GM23338 (cell line): ENCODE measurements at regions not wholly inside any gene's neighbourhood (a gene's known extent, or its start where the extent isn't known, plus 50 kb on each side); places are given as distances from the start of the nearest gene placed in this dataset.

ENCODE experiments used
- CTCF ChIP-seq, 2 experiments: fragments of 200-600 bp in 1 of 2; sonication (generic) in 1 of 2; conservative IDR thresholded peaks; 2 replicates each; pipeline versions ENCODE4 v1.5.1 to v1.6.1; 2016 to 2017; ENCODE audit warnings: antibody characterized with exemption in 2 of 2, low read depth in 2 of 2, mild to moderate bottlenecking in 2 of 2, moderate library complexity in 1 of 2
- EZH2 ChIP-seq: fragments of 200-600 bp; sonication (generic); IDR thresholded peaks from one replicate; pipeline ENCODE4 v1.8.0; 2017; ENCODE audit warnings: antibody characterized with exemption, mild to moderate bottlenecking, low read depth; ENCODE audit not compliant: unreplicated experiment
- EZH2phosphoT487 ChIP-seq: fragments of 200-600 bp; sonication (generic); IDR thresholded peaks from one replicate; pipeline ENCODE4 v1.8.1; 2018; ENCODE audit warnings: antibody characterized with exemption; ENCODE audit not compliant: unreplicated experiment
- POLR2AphosphoS5 ChIP-seq: IDR thresholded peaks from 2 replicates; pipeline ENCODE4 v1.6.1; 2016; ENCODE audit warnings: antibody characterized with exemption, low read depth
- REST ChIP-seq: IDR thresholded peaks from one replicate; pipeline ENCODE4 v1.6.1; 2018; ENCODE audit warnings: antibody characterized with exemption; ENCODE audit not compliant: unreplicated experiment

- TF ChIP-seq REST (no peak), POLR2AphosphoS5 (no peak), CTCF (conservative IDR thresholded peaks at IDR 0.05; ENCODE audit: low read depth in 2 of 2) (no peak), EZH2phosphoT487 (no peak), EZH2 (no peak)
Observed at GRCh38 chr12:86521870-86522269, 265.7 kb upstream of the MGAT4C start.
